Fibroblast of mammary gland (primary cell): ENCODE measurements at regions not wholly inside any gene's neighbourhood (a gene's known extent, or its start where the extent isn't known, plus 50 kb on each side); places are given as distances from the start of the nearest gene placed in this dataset.

Source experiments
- DNase-seq: peaks from one replicate; pipeline ENCODE4 v3.0.0-alpha.2; 2010; ENCODE audit warnings: low read depth
- H3K4me3 ChIP-seq: 2 replicates; pipeline ENCODE4 v1.5.1; 2011; ENCODE audit warnings: low read depth, mild to moderate bottlenecking, low read length, moderate library complexity; ENCODE audit not compliant: control insufficient read depth
- TF ChIP-seq, protein P1 (sequence below): conservative IDR thresholded peaks from 2 replicates; pipeline ENCODE4 v1.5.1; 2011; ENCODE audit warnings: low read depth, low read length, inconsistent platforms; ENCODE audit not compliant: control insufficient read depth, insufficient read depth

DNA sequence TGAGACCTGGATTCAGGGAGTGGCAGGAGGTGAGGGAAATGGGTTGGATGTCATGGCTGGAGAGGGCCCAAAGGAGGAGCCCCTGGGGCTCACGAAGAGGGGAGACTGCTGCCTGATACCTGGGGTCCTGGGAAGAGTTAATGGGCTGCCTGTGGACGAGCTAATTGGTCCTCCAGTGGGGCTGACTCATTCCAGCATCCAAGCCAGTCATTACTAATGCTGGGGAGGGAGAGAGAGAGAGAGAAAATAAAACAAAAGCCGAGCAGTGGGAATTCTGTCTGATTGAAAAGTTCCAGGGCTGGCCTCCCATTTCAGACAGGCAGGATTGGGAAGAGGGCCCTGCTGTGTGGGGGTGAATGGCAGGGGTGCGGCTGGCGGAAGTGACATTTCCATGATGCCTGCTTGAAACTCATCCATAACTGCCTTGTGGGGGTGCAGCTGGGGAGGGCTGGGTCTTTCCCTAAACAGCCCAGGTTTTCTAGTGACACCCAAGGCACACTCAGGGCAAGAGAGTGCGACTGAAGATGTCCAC is 297.8 kb downstream of the RPS24 start:
- DNase-seq: peak; percentile 79
- TF ChIP-seq, protein P1, sequence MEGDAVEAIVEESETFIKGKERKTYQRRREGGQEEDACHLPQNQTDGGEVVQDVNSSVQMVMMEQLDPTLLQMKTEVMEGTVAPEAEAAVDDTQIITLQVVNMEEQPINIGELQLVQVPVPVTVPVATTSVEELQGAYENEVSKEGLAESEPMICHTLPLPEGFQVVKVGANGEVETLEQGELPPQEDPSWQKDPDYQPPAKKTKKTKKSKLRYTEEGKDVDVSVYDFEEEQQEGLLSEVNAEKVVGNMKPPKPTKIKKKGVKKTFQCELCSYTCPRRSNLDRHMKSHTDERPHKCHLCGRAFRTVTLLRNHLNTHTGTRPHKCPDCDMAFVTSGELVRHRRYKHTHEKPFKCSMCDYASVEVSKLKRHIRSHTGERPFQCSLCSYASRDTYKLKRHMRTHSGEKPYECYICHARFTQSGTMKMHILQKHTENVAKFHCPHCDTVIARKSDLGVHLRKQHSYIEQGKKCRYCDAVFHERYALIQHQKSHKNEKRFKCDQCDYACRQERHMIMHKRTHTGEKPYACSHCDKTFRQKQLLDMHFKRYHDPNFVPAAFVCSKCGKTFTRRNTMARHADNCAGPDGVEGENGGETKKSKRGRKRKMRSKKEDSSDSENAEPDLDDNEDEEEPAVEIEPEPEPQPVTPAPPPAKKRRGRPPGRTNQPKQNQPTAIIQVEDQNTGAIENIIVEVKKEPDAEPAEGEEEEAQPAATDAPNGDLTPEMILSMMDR: no peak
- no peak overlapping the region for H3K4me3 ChIP-seq

DNA sequence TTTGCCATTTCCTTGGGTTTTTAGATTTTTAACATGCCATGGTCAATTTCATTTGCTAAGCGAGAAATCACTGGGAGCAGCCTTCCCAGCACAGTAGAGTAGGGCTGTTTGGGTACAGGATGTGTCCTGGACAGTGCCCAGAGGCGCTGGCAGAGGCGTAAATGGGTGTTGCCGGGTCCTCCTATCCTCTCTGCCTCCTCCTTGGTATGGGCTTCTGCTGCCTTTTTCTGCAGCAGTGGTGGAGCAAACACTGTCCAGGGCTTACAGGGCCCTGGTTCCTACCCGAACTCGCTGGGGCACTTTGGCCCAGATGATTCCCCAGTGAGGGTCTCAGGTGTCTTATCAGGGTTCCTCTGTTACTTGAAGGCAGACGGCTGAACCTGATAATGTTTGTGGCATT is 298.3 kb downstream of the RPS24 start:
- H3K4me3 ChIP-seq: no peak overlapping the region
- TF ChIP-seq, protein P1: no peak
- DNase-seq: no peak

DNA sequence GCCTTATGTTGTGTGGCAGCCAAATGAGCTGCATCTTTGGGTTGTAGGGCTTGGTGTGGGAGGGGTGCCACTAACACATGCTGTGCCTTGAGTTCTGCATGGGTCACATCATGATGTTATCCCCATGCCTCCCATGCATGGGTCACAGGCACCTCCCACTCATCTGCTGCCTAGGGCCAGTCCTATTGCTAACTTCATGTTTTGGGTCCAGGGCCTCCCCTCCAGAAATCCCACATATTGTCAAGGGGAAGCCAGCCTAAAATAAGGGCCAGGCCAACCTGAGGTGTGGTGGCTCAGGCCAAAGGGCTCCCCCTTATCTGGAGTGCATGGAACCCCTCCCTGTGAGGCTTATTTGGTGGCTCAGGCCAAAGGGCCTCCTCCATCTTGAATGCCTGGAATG is 299.0 kb downstream of the RPS24 start:
- no peak for DNase-seq
- TF ChIP-seq, protein P1: no peak
- no peak overlapping the region for H3K4me3 ChIP-seq

DNA sequence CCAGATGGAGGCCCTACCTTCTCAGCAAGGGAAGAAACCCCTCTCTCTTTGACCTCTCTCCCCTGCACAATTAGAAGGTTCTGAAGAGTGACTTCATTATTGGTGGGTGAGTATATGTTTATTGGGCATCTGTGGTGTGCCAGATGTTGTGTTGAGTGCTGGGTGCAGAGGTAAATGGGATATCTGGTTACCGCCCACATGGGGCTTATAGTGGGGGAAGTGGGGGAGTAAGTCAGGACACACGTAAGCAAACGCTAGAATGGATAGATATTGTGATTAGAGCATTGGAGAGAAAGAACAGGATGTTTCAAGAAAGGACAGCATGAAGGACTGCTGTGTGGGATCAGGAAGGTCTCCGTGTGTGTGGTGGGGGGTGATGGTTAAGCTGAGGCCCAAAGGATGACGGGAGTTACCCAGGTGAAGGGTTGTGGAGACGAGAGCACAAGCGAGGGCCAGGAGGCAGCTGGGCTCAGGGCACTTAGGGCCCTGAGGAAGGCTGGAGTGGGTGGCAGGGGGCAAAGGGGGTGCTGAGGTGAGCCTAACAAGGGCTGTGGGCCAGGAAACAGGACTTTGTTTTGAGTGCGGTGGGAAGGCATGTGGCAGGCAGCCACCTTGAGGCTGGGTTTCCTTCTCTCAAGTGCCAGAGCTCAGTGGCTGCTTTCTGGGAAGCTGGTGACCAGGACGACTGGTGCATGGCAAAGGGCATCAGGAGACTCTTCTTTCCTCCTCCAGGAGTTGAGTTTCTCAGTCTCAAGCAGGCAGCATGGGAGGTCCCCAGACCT is 299.9 kb downstream of the RPS24 start:
- no peak overlapping the region for H3K4me3 ChIP-seq
- TF ChIP-seq, protein P1: no peak
- no peak for DNase-seq

DNA sequence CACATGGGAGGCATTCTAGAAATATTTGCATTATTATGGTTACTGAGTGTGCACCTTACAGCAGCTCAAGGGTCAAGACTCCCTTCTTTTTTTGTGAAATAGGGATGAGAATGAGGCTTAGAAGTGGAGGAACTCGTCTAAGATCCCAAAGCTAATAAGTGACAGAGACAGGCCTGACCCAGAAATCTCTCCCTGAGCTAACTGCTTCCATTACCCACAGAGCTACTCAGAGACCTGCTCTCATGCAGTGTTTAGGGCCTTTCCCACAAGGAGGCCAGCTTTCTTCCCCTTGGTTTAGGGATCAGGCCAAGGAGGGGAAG is 301.7 kb downstream of the RPS24 start:
- H3K4me3 ChIP-seq: no peak overlapping the region
- no peak for DNase-seq
- TF ChIP-seq, protein P1: peak; percentile 6

DNA sequence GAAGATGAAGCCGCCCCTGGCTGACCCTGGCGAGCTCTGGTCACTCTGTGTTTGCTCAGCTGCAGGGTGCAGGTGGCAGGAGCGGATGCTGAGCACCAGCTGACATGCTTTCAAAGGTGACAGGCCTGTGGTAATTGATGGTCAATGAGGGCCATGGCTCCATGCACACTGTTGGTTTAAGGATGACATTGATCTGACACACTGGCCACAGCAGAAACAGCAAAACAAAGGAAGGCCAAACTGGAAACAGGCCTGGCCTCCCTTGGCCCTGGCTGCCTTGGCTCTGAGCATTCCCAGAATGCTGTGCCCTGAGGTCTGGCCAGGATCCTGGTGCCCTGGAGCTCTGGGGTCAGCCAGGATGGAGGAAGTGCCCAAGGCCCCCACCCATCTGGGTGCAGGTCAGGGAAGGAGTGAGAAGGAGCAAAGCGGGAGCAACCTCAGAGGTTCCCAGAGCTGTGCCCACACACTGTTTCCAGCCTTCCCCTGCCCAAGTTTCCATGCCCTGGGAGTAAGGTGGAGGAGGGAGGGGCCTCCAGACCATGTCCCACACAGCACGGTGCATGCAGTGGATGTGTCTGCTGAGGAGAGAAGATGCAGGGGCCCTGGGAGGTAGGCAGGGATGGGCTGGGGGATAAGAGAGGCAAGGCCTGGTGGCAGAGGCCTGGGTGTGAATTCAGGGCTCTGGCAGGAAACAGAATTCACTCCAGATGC is 302.2 kb downstream of the RPS24 start:
- DNase-seq: peak; percentile 97
- H3K4me3 ChIP-seq: no peak overlapping the region
- TF ChIP-seq, protein P1: no peak
